ENCODE measurements at regions not wholly inside any gene's neighbourhood (a gene's known extent, or its start where the extent isn't known, plus 50 kb on each side); places are given as distances from the start of the nearest gene placed in this dataset.

- in situ Hi-C loops (cut with MboI), result no loop called here
- no peak overlapping the region for H3K4me3 ChIP-seq
- BruUV-seq (replicated peaks), result no TSS peak
- no peak overlapping the region for H3K9ac ChIP-seq (ENCODE audit: control insufficient read depth, insufficient read depth, low read length)
- no peak overlapping the region for H2AFZ ChIP-seq (ENCODE audit: control insufficient read depth, low read depth, low read length)
- no peaks in the 10 kb centered on the region for H3K36me3 ChIP-seq (ENCODE audit: control insufficient read depth in 2 of 2, insufficient read depth in 2 of 2, low read length in 1 of 2)
- ChIA-PET CTCF (no interaction called here), POLR2A (no interaction called here), SMC1A (ENCODE audit: uncharacterized antibody, unreplicated experiment) (no interaction called here), RAD21 (ENCODE audit: unreplicated experiment) (no interaction called here)
- no peaks in the 10 kb centered on the region for H3K79me2 ChIP-seq (ENCODE audit: control insufficient read depth, insufficient read depth, low read length)
- DNase-seq (ENCODE audit: low read depth, low spot score) (no peak), FAIRE-seq (no peak), ATAC-seq (no peak)
- intact Hi-C loops (cut with micrococcal nuclease; ENCODE audit: unreplicated experiment), result no loop called here
- H4K20me1 ChIP-seq (ENCODE audit: control insufficient read depth, insufficient read depth), result no peaks in the 10 kb centered on the region
- H3K4me2 ChIP-seq (ENCODE audit: control insufficient read depth, insufficient read depth), result no peak overlapping the region
- no peak overlapping the region for H3K27ac ChIP-seq (ENCODE audit: control insufficient read depth, insufficient read depth)
- no peaks in the 10 kb centered on the region for H3K9me3 ChIP-seq (replicated peaks; ENCODE audit: control insufficient read depth, insufficient read depth, low read length)
- H3K27me3 ChIP-seq (replicated peaks in 1 of 2; ENCODE audit: control insufficient read depth in 2 of 2, insufficient read depth in 2 of 2, low read length in 1 of 2), result no peaks in the 10 kb centered on the region
- no peaks in the 10 kb centered on the region for H3K4me1 ChIP-seq (ENCODE audit: control insufficient read depth, insufficient read depth, low read length)
- WGBS (ENCODE audit: insufficient coverage, insufficient replicate concordance, low lambda C conversion rate, missing lambda C conversion rate), result 0% methylated on average over 1 of the region's 1 CpG
- TF ChIP-seq STAT3 (IDR thresholded peaks at IDR 0.05; ENCODE audit: low read depth, low read length), result no peak
- no peak for TF ChIP-seq FOS (IDR thresholded peaks at IDR 0.05; ENCODE audit: borderline replicate concordance, extremely low read depth, insufficient read length)
- no peak for TF ChIP-seq ZNF384 (IDR thresholded peaks at IDR 0.05; ENCODE audit: borderline replicate concordance, low read depth, low read length)
- no peak for TF ChIP-seq MLLT1 (IDR thresholded peaks at IDR 0.05)
- TF ChIP-seq ZNF592 (IDR thresholded peaks at IDR 0.05), result no peak
- no peak for TF ChIP-seq ZNF687 (IDR thresholded peaks at IDR 0.05)
- TF ChIP-seq ZNF622 (IDR thresholded peaks at IDR 0.05), result no peak
- no peak for TF ChIP-seq TAF1 (IDR thresholded peaks at IDR 0.05; ENCODE audit: borderline replicate concordance, low read depth, low read length)
- TF ChIP-seq KDM1A (IDR thresholded peaks at IDR 0.05; ENCODE audit: borderline replicate concordance), result no peak
- no peak for TF ChIP-seq NFYB (IDR thresholded peaks at IDR 0.05; ENCODE audit: insufficient read depth, low read depth, low read length)
- TF ChIP-seq IKZF2 (IDR thresholded peaks at IDR 0.05), result no peak
- no peak for TF ChIP-seq NR2C1 (IDR thresholded peaks at IDR 0.05)
- TF ChIP-seq HDAC2 (IDR thresholded peaks at IDR 0.05), result no peak
- no peak for TF ChIP-seq NFIC (IDR thresholded peaks at IDR 0.05; ENCODE audit: low read depth, low read length)
Observed at GRCh38 chr18:40325988-40326387, 1629.0 kb upstream of the PIK3C3 start.

All from GM12878 (cell line).